ENCODE measurements at regions not wholly inside any gene's neighbourhood (a gene's known extent, or its start where the extent isn't known, plus 50 kb on each side); places are given as distances from the start of the nearest gene placed in this dataset.
"Not testable (repeated sequence)": the region's sequence is repeated elsewhere in the genome, so short reads cannot be mapped to it uniquely, and the experiment has no call there.

GRCh38 chr1:81186261-81186660 is 614.5 kb upstream of the ADGRL2 start:
- DNase-seq (ENCODE audit: low spot score in 2 of 2) (no peak), ATAC-seq (no peak)
- H3K4me3 Mint-ChIP-seq = no peak overlapping the region
- no peaks in the 10 kb centered on the region for H3K4me1 Mint-ChIP-seq
- H3K9me3 Mint-ChIP-seq = peaks cover 20% of the 10 kb centered on the region
- no peaks in the 10 kb centered on the region for H3K36me3 Mint-ChIP-seq
- no peak overlapping the region for H3K27ac Mint-ChIP-seq

- Mint-ChIP-seq H3K27ac (no peak overlapping the region), H3K4me3 (no peak overlapping the region), H3K36me3 (no peaks in the 10 kb centered on the region), H3K9me3 (peaks cover 14% of the 10 kb centered on the region), H3K4me1 (no peaks in the 10 kb centered on the region)
- DNase-seq (ENCODE audit: low spot score in 2 of 2) (no peak), ATAC-seq (no peak)
Measured at GRCh38 chr1:81183553-81183952, 617.2 kb upstream of the ADGRL2 start.

GRCh38 chr1:81183051-81183450 is 617.7 kb upstream of the ADGRL2 start:
- DNase-seq (ENCODE audit: low spot score in 2 of 2) (no peak), ATAC-seq (no peak)
- no peaks in the 10 kb centered on the region for H3K36me3 Mint-ChIP-seq
- peaks cover 13% of the 10 kb centered on the region for H3K9me3 Mint-ChIP-seq
- H3K27ac Mint-ChIP-seq = no peak overlapping the region
- H3K4me1 Mint-ChIP-seq = no peaks in the 10 kb centered on the region
- H3K4me3 Mint-ChIP-seq = no peak overlapping the region

GRCh38 chr1:81179242-81179641 is 621.5 kb upstream of the ADGRL2 start:
- H3K27ac Mint-ChIP-seq = no peak overlapping the region
- H3K36me3 Mint-ChIP-seq = no peaks in the 10 kb centered on the region
- H3K4me3 Mint-ChIP-seq = no peak overlapping the region
- ATAC-seq (no peak), DNase-seq (ENCODE audit: low spot score in 2 of 2) (no peak)
- H3K9me3 Mint-ChIP-seq = peaks cover 10% of the 10 kb centered on the region
- no peaks in the 10 kb centered on the region for H3K4me1 Mint-ChIP-seq

GRCh38 chr1:81178431-81179093 is 622.2 kb upstream of the ADGRL2 start:
- peaks cover 11% of the 10 kb centered on the region for H3K9me3 Mint-ChIP-seq
- ATAC-seq; H3K4me1 Mint-ChIP-seq; H3K36me3 Mint-ChIP-seq; DNase-seq (ENCODE audit: low spot score in 2 of 2); H3K4me3 Mint-ChIP-seq; H3K27ac Mint-ChIP-seq: not testable (repeated sequence)

- no peak overlapping the region for H3K27ac Mint-ChIP-seq
Measured at GRCh38 chr1:81174811-81175476, 625.8 kb upstream of the ADGRL2 start.

GRCh38 chr1:81174052-81174451 is 626.7 kb upstream of the ADGRL2 start:
- no peak overlapping the region for H3K27ac Mint-ChIP-seq
- no peak for DNase-seq (ENCODE audit: low spot score in 2 of 2)
- no peaks in the 10 kb centered on the region for H3K36me3 Mint-ChIP-seq
- H3K4me1 Mint-ChIP-seq = no peaks in the 10 kb centered on the region
- H3K9me3 Mint-ChIP-seq = peaks cover 12% of the 10 kb centered on the region
- no peak overlapping the region for H3K4me3 Mint-ChIP-seq
- no peak for ATAC-seq

More at GRCh38 chr1:81174811-81175476, 625.8 kb upstream of the ADGRL2 start:
- no peak for DNase-seq (ENCODE audit: low spot score in 2 of 2)
- H3K9me3 Mint-ChIP-seq = peaks cover 12% of the 10 kb centered on the region
- H3K36me3 Mint-ChIP-seq = no peaks in the 10 kb centered on the region
- H3K4me1 Mint-ChIP-seq = no peaks in the 10 kb centered on the region
- no peak overlapping the region for H3K4me3 Mint-ChIP-seq
- peak; percentile 16 for ATAC-seq

- Mint-ChIP-seq H3K4me1 (no peaks in the 10 kb centered on the region), H3K4me3 (no peak overlapping the region), H3K9me3 (peaks cover 15% of the 10 kb centered on the region), H3K27ac (no peak overlapping the region), H3K36me3 (no peaks in the 10 kb centered on the region)
- ATAC-seq (no peak), DNase-seq (ENCODE audit: low spot score in 2 of 2) (no peak)
Measured at GRCh38 chr1:81172483-81172882, 628.3 kb upstream of the ADGRL2 start.

GRCh38 chr1:81170721-81171120 is 630.0 kb upstream of the ADGRL2 start:
- no peaks in the 10 kb centered on the region for H3K36me3 Mint-ChIP-seq
- no peak overlapping the region for H3K4me3 Mint-ChIP-seq
- no peaks in the 10 kb centered on the region for H3K4me1 Mint-ChIP-seq
- H3K9me3 Mint-ChIP-seq = peaks cover 17% of the 10 kb centered on the region
- DNase-seq (ENCODE audit: low spot score in 2 of 2) (no peak), ATAC-seq (no peak)
- H3K27ac Mint-ChIP-seq = no peak overlapping the region

- DNase-seq (ENCODE audit: low spot score in 2 of 2) (no peak), ATAC-seq (no peak)
- Mint-ChIP-seq H3K36me3 (no peaks in the 10 kb centered on the region), H3K4me1 (no peaks in the 10 kb centered on the region), H3K27ac (no peak overlapping the region), H3K4me3 (no peak overlapping the region), H3K9me3 (peaks cover 26% of the 10 kb centered on the region)
Measured at GRCh38 chr1:81165963-81166362, 634.8 kb upstream of the ADGRL2 start.

GRCh38 chr1:81160696-81161095 is 640.0 kb upstream of the ADGRL2 start:
- Mint-ChIP-seq H3K4me3 (no peak overlapping the region), H3K36me3 (no peaks in the 10 kb centered on the region), H3K9me3 (peaks cover 27% of the 10 kb centered on the region), H3K27ac (no peak overlapping the region), H3K4me1 (no peaks in the 10 kb centered on the region)
- DNase-seq (ENCODE audit: low spot score in 2 of 2) = no peak
- ATAC-seq = no peak

GRCh38 chr1:81158592-81158991 is 642.1 kb upstream of the ADGRL2 start:
- Mint-ChIP-seq H3K4me1 (no peaks in the 10 kb centered on the region), H3K4me3 (no peak overlapping the region), H3K27ac (no peak overlapping the region), H3K9me3 (peaks cover 23% of the 10 kb centered on the region), H3K36me3 (no peaks in the 10 kb centered on the region)
- ATAC-seq (no peak), DNase-seq (ENCODE audit: low spot score in 2 of 2) (no peak)

GRCh38 chr1:81157686-81158085 is 643.0 kb upstream of the ADGRL2 start:
- ATAC-seq = no peak
- no peak for DNase-seq (ENCODE audit: low spot score in 2 of 2)
- no peak overlapping the region for H3K4me3 Mint-ChIP-seq
- H3K9me3 Mint-ChIP-seq = peaks cover 19% of the 10 kb centered on the region
- H3K4me1 Mint-ChIP-seq = no peaks in the 10 kb centered on the region
- H3K27ac Mint-ChIP-seq = no peak overlapping the region
- H3K36me3 Mint-ChIP-seq = no peaks in the 10 kb centered on the region

GRCh38 chr1:81156887-81157286 is 643.8 kb upstream of the ADGRL2 start:
- no peak overlapping the region for H3K4me3 Mint-ChIP-seq
- ATAC-seq (no peak), DNase-seq (ENCODE audit: low spot score in 2 of 2) (no peak)
- H3K36me3 Mint-ChIP-seq = no peaks in the 10 kb centered on the region
- H3K27ac Mint-ChIP-seq = no peak overlapping the region
- peaks cover 18% of the 10 kb centered on the region for H3K9me3 Mint-ChIP-seq
- H3K4me1 Mint-ChIP-seq = no peaks in the 10 kb centered on the region

GRCh38 chr1:81155131-81155530 is 645.6 kb upstream of the ADGRL2 start:
- ATAC-seq (no peak), DNase-seq (ENCODE audit: low spot score in 2 of 2) (no peak)
- Mint-ChIP-seq H3K9me3 (peaks cover 19% of the 10 kb centered on the region), H3K36me3 (no peaks in the 10 kb centered on the region), H3K4me1 (no peaks in the 10 kb centered on the region), H3K4me3 (no peak overlapping the region), H3K27ac (no peak overlapping the region)

GRCh38 chr1:81151206-81151605 is 649.5 kb upstream of the ADGRL2 start:
- DNase-seq (ENCODE audit: low spot score in 2 of 2) = no peak

More at GRCh38 chr1:81151206-81151605, 649.5 kb upstream of the ADGRL2 start:
- Mint-ChIP-seq H3K27ac (no peak overlapping the region), H3K9me3 (peaks cover 17% of the 10 kb centered on the region), H3K4me3 (no peak overlapping the region), H3K4me1 (no peaks in the 10 kb centered on the region), H3K36me3 (no peaks in the 10 kb centered on the region)
- ATAC-seq = no peak

Data from stimulated activated effector memory CD8-positive, alpha-beta T cell treated with anti-CD3 and anti-CD28 coated beads, Interleukin-12 subunit alpha, Interleukin-12 subunit beta, amount 100 ng/mL, for 72 hours (primary cell).